ENCODE measurements at regions not wholly inside any gene's neighbourhood (a gene's known extent, or its start where the extent isn't known, plus 50 kb on each side); places are given as distances from the start of the nearest gene placed in this dataset.

DNA sequence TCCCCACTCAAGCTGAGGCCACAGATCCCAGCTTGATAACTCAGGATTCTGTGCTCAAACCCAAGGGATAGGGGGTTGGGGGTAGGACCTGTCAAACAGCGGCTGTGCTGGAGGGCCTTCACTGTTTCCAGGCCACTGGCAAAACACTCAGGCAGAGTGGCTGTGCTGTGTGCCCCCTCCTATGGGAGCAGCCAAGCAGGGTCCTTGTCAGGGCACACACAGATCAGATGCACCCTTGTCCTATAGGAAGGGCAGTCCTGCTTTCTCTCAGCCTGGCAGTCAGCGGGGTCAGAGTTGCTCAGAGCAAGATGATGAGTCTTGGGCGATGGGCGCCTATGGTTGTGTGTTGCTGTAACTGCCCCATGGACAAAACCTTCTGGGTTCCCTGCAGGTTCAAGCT is 554.8 kb downstream of the TBC1D32 start:
- Histone ChIP-seq H3K27me3 (ENCODE audit: control insufficient read depth, insufficient read depth, low read length) (no peaks in the 10 kb centered on the region), H3K9me3 (ENCODE audit: control insufficient read depth in 2 of 3, insufficient read depth in 1 of 3, low read length in 3 of 3) (peaks cover 0 to 7% (median 0%) of the 10 kb centered on the region in 3 donors), H3K27ac (ENCODE audit: low read depth in 2 of 2, low read length in 2 of 2) (no peak overlapping the region), H3K4me1 (ENCODE audit: control insufficient read depth in 2 of 3, insufficient read depth in 2 of 3, low read depth in 1 of 3, low read length in 3 of 3) (no peaks in the 10 kb centered on the region), H3K4me3 (ENCODE audit: low read length in 3 of 3) (no peak overlapping the region), H3K9ac (ENCODE audit: low read length in 3 of 3) (no peak overlapping the region), H3K36me3 (ENCODE audit: control insufficient read depth in 2 of 3, insufficient read depth in 3 of 3, low read length in 3 of 3) (no peaks in the 10 kb centered on the region)
- TF ChIP-seq, protein P1, sequence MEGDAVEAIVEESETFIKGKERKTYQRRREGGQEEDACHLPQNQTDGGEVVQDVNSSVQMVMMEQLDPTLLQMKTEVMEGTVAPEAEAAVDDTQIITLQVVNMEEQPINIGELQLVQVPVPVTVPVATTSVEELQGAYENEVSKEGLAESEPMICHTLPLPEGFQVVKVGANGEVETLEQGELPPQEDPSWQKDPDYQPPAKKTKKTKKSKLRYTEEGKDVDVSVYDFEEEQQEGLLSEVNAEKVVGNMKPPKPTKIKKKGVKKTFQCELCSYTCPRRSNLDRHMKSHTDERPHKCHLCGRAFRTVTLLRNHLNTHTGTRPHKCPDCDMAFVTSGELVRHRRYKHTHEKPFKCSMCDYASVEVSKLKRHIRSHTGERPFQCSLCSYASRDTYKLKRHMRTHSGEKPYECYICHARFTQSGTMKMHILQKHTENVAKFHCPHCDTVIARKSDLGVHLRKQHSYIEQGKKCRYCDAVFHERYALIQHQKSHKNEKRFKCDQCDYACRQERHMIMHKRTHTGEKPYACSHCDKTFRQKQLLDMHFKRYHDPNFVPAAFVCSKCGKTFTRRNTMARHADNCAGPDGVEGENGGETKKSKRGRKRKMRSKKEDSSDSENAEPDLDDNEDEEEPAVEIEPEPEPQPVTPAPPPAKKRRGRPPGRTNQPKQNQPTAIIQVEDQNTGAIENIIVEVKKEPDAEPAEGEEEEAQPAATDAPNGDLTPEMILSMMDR (IDR thresholded peaks at IDR 0.05; ENCODE audit: borderline replicate concordance, extremely low read depth, insufficient read depth), result no peak
- DNase-seq (peak in 1 of 5 donors; percentile 46), FAIRE-seq (no peak)
- intact Hi-C loops (cut with DNase I), result no loop called here

DNA sequence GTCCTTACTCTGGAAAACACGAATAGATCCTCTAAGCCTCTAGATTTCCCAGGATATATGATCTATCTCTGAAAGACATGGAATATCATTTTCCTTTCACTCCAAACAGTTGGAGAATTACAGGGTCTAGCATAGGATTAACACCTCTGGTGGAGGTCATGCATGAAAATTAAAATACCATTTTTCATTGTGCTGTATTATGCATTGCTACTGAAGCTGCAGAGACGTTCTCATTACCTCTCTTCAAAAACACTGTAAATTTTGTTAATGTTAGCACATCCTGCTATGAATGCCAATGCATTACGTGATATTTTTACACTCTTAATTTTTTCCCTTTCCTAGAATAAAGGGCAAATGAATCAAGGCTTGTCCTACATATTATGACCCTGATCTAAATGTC is 558.6 kb downstream of the TBC1D32 start:
- TF ChIP-seq, protein P1 (IDR thresholded peaks at IDR 0.05; ENCODE audit: borderline replicate concordance, extremely low read depth, insufficient read depth), result no peak
- FAIRE-seq (no peak), DNase-seq (no peak)
- Histone ChIP-seq H3K9ac (ENCODE audit: low read length in 3 of 3) (no peak overlapping the region), H3K4me3 (ENCODE audit: low read length in 3 of 3) (no peak overlapping the region), H3K27me3 (ENCODE audit: control insufficient read depth, insufficient read depth, low read length) (no peaks in the 10 kb centered on the region), H3K4me1 (ENCODE audit: control insufficient read depth in 2 of 3, insufficient read depth in 2 of 3, low read depth in 1 of 3, low read length in 3 of 3) (no peaks in the 10 kb centered on the region), H3K27ac (ENCODE audit: low read depth in 2 of 2, low read length in 2 of 2) (no peak overlapping the region), H3K9me3 (ENCODE audit: control insufficient read depth in 2 of 3, insufficient read depth in 1 of 3, low read length in 3 of 3) (peaks cover 0 to 7% (median 2%) of the 10 kb centered on the region in 3 donors), H3K36me3 (ENCODE audit: control insufficient read depth in 2 of 3, insufficient read depth in 3 of 3, low read length in 3 of 3) (no peaks in the 10 kb centered on the region)
- intact Hi-C loops (cut with DNase I), result no loop called here

DNA sequence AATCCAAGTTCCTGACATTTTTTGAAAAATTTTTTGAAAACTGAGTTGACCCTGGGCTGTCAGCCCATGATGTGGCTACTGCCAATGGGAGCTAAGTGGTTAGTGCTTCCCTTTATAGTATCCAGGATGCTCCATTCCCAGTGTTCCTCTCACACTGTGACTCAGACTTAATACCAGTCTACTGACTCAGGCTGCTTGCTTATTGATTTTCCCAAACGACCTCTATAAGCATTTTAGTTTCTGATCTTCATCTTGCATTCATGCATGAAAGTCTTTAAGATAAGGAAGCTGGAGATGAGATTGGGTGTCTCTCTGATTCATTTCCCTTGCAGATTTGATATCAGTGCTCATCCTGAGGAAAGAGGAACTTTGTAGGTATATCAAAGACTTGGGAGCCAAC is 560.0 kb downstream of the TBC1D32 start:
- Histone ChIP-seq H3K27ac (ENCODE audit: low read depth in 2 of 2, low read length in 2 of 2) (no peak overlapping the region), H3K36me3 (ENCODE audit: control insufficient read depth in 2 of 3, insufficient read depth in 3 of 3, low read length in 3 of 3) (no peaks in the 10 kb centered on the region), H3K4me3 (ENCODE audit: low read length in 3 of 3) (no peak overlapping the region), H3K9me3 (ENCODE audit: control insufficient read depth in 2 of 3, insufficient read depth in 1 of 3, low read length in 3 of 3) (peaks cover 0 to 7% (median 2%) of the 10 kb centered on the region in 3 donors), H3K27me3 (ENCODE audit: control insufficient read depth, insufficient read depth, low read length) (no peaks in the 10 kb centered on the region), H3K9ac (ENCODE audit: low read length in 3 of 3) (no peak overlapping the region), H3K4me1 (ENCODE audit: control insufficient read depth in 2 of 3, insufficient read depth in 2 of 3, low read depth in 1 of 3, low read length in 3 of 3) (no peaks in the 10 kb centered on the region)
- TF ChIP-seq, protein P1 (IDR thresholded peaks at IDR 0.05; ENCODE audit: borderline replicate concordance, extremely low read depth, insufficient read depth), result no peak
- FAIRE-seq (no peak), DNase-seq (no peak)
- intact Hi-C loops (cut with DNase I), result no loop called here

DNA sequence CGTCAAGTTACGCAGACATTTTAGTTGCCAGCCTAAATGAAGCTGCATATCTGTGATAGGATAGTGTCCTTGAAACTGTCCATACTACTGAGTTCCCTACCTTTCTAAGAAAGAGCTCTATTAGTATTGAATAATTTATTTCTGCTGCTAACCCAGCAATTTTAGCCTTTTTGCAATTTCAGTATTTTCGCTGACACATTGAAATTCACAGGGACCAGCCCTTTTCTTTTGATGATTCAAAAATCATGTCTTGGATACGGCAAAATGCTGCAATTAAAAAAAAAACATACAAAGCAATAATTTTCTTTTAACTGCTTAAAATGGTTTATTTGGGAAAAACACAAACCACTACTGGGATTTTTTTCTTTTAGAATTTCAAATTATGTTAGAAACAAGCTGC is 563.3 kb downstream of the TBC1D32 start:
- intact Hi-C loops (cut with DNase I), result no loop called here
- no peak overlapping the region for H3K4me3 ChIP-seq (ENCODE audit: low read length in 3 of 3)
- H3K4me1 ChIP-seq (ENCODE audit: control insufficient read depth in 2 of 3, insufficient read depth in 2 of 3, low read depth in 1 of 3, low read length in 3 of 3), result no peaks in the 10 kb centered on the region
- H3K9me3 ChIP-seq (ENCODE audit: control insufficient read depth in 2 of 3, insufficient read depth in 1 of 3, low read length in 3 of 3), result peaks cover 0 to 2% (median 0%) of the 10 kb centered on the region in 3 donors
- no peak for DNase-seq
- no peak overlapping the region for H3K27ac ChIP-seq (ENCODE audit: low read depth in 2 of 2, low read length in 2 of 2)
- no peaks in the 10 kb centered on the region for H3K27me3 ChIP-seq (ENCODE audit: control insufficient read depth, insufficient read depth, low read length)
- H3K9ac ChIP-seq (ENCODE audit: low read length in 3 of 3), result no peak overlapping the region
- TF ChIP-seq, protein P1 (IDR thresholded peaks at IDR 0.05; ENCODE audit: borderline replicate concordance, extremely low read depth, insufficient read depth), result no peak
- FAIRE-seq, result no peak
- H3K36me3 ChIP-seq (ENCODE audit: control insufficient read depth in 2 of 3, insufficient read depth in 3 of 3, low read length in 3 of 3), result no peaks in the 10 kb centered on the region

Data from kidney (tissue), 13 donors.